ENCODE measurements at regions not wholly inside any gene's neighbourhood (a gene's known extent, or its start where the extent isn't known, plus 50 kb on each side); places are given as distances from the start of the nearest gene placed in this dataset.

DNA sequence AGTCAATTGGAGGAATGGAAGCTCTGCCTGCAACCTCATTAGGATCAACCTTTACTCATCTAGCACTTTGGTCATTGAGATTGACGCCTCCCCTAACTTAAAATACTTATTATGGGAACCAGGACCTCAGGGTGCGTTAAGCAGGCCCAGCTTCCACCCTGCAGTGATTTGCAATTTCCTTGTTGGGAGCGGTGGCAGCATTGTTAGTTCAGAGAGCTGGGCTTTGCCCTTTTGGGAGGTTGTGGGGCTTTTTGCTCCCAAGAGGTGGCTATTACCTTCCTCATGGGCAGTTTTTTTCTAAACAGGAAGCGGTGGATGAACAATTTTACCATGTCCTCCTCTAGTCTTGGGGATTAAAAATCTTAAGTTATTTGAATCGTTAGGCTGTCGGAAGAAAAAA lies 60.9 kb downstream of the TMEM215 start:
- TF ChIP-seq, protein P1, sequence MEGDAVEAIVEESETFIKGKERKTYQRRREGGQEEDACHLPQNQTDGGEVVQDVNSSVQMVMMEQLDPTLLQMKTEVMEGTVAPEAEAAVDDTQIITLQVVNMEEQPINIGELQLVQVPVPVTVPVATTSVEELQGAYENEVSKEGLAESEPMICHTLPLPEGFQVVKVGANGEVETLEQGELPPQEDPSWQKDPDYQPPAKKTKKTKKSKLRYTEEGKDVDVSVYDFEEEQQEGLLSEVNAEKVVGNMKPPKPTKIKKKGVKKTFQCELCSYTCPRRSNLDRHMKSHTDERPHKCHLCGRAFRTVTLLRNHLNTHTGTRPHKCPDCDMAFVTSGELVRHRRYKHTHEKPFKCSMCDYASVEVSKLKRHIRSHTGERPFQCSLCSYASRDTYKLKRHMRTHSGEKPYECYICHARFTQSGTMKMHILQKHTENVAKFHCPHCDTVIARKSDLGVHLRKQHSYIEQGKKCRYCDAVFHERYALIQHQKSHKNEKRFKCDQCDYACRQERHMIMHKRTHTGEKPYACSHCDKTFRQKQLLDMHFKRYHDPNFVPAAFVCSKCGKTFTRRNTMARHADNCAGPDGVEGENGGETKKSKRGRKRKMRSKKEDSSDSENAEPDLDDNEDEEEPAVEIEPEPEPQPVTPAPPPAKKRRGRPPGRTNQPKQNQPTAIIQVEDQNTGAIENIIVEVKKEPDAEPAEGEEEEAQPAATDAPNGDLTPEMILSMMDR (IDR thresholded peaks at IDR 0.05) = no peak
- TF ChIP-seq POLR2AphosphoS5 (IDR thresholded peaks at IDR 0.05; ENCODE audit: low read depth, low read length) (no peak), REST (IDR thresholded peaks at IDR 0.05; ENCODE audit: insufficient read depth in 1 of 2, low read depth in 2 of 2, low read length in 1 of 2) (no peak), TCF7L2 (IDR thresholded peaks at IDR 0.05; ENCODE audit: low read depth, low read length) (no peak), SIN3A (IDR thresholded peaks at IDR 0.05; ENCODE audit: borderline replicate concordance, insufficient read depth, low read depth, low read length) (no peak)

Data from Panc1 (cell line).